ENCODE measurements at regions not wholly inside any gene's neighbourhood (a gene's known extent, or its start where the extent isn't known, plus 50 kb on each side); places are given as distances from the start of the nearest gene placed in this dataset.

DNA sequence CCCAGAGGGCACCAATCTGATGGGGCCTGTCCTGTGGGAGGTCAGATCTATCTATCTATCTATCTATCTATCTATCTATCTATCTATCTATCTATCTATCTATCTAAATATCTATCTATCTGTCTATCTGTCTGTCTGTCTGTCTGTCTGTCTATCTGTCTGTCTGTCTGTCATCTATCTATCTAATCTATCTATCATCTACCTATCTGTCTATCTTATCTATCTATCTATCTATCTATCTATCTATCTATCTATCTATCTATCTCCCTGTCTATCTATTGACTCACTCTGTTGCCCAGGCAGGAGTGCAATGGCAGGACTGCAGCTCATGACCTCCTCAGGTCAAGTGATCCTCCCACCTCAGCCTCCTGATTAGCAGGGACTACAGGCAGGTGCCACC is 155.7 kb upstream of the STX18 start:
- no peaks in the 10 kb centered on the region for H3K27me3 ChIP-seq (replicated peaks in 1 of 2; ENCODE audit: control insufficient read depth in 2 of 2, insufficient read depth in 2 of 2, low read length in 1 of 2)
- no peak for FAIRE-seq
- CTCF ChIA-PET, result no interaction called here
- no peaks in the 10 kb centered on the region for H4K20me1 ChIP-seq (ENCODE audit: control insufficient read depth, insufficient read depth)
- in situ Hi-C loops (cut with MboI), result no loop called here
- DNase-seq (ENCODE audit: low read depth, low spot score), result no peak
- no peak for TF ChIP-seq NR2F1 (conservative IDR thresholded peaks at IDR 0.05)
- TF ChIP-seq RELB (IDR thresholded peaks at IDR 0.05; ENCODE audit: low read depth), result no peak
- TF ChIP-seq SMARCA5 (IDR thresholded peaks at IDR 0.05), result no peak
- no peak overlapping the region for H3K27ac ChIP-seq (ENCODE audit: control insufficient read depth, insufficient read depth)
- SMC1A ChIA-PET (ENCODE audit: uncharacterized antibody, unreplicated experiment), result interaction anchor here (0.6 to 1.2 kb wide), 2 partner anchors 12 to 1746 kb away, joined by 3 read pairs; no protein-coding TSS in a partner anchor
- no peak overlapping the region for H3K9ac ChIP-seq (ENCODE audit: control insufficient read depth, insufficient read depth, low read length)
- H3K36me3 ChIP-seq (ENCODE audit: control insufficient read depth in 2 of 2, insufficient read depth in 2 of 2, low read length in 1 of 2), result no peaks in the 10 kb centered on the region
- intact Hi-C loops (cut with micrococcal nuclease; ENCODE audit: unreplicated experiment), result no loop called here
- no peaks in the 10 kb centered on the region for H3K79me2 ChIP-seq (ENCODE audit: control insufficient read depth, insufficient read depth, low read length)
- no peaks in the 10 kb centered on the region for H3K9me3 ChIP-seq (replicated peaks; ENCODE audit: control insufficient read depth, insufficient read depth, low read length)
- ATAC-seq, result no peak
- H3K4me3 ChIP-seq, result no peak overlapping the region
- no peak overlapping the region for H2AFZ ChIP-seq (ENCODE audit: control insufficient read depth, low read depth, low read length)
- 0 out of 2 replicates have a peak, but pooled peaks cover 3% of the 10 kb centered on the region for H3K4me1 ChIP-seq (ENCODE audit: control insufficient read depth, insufficient read depth, low read length)
- POLR2A ChIA-PET, result no interaction called here
- RAD21 ChIA-PET (ENCODE audit: unreplicated experiment), result no interaction called here
- no peak overlapping the region for H3K4me2 ChIP-seq (ENCODE audit: control insufficient read depth, insufficient read depth)
- BruUV-seq (replicated peaks), result no TSS peak

GRCh38 chr4:4696530-4696929 is 154.7 kb upstream of the STX18 start:
- ChIA-PET POLR2A (no interaction called here), RAD21 (ENCODE audit: unreplicated experiment) (no interaction called here), CTCF (no interaction called here), SMC1A (ENCODE audit: uncharacterized antibody, unreplicated experiment) (no interaction called here)
- H2AFZ ChIP-seq (ENCODE audit: control insufficient read depth, low read depth, low read length), result no peak overlapping the region
- no peak overlapping the region for H3K9ac ChIP-seq (ENCODE audit: control insufficient read depth, insufficient read depth, low read length)
- H3K4me2 ChIP-seq (ENCODE audit: control insufficient read depth, insufficient read depth), result no peak overlapping the region
- no peaks in the 10 kb centered on the region for H3K36me3 ChIP-seq (ENCODE audit: control insufficient read depth in 2 of 2, insufficient read depth in 2 of 2, low read length in 1 of 2)
- DNase-seq (ENCODE audit: low read depth, low spot score) (no peak), FAIRE-seq (no peak), ATAC-seq (no peak)
- H4K20me1 ChIP-seq (ENCODE audit: control insufficient read depth, insufficient read depth), result no peaks in the 10 kb centered on the region
- H3K9me3 ChIP-seq (replicated peaks; ENCODE audit: control insufficient read depth, insufficient read depth, low read length), result no peaks in the 10 kb centered on the region
- in situ Hi-C loops (cut with MboI) (no loop called here), intact Hi-C loops (cut with micrococcal nuclease; ENCODE audit: unreplicated experiment) (no loop called here)
- H3K4me3 ChIP-seq, result no peak overlapping the region
- BruUV-seq (replicated peaks), result no TSS peak
- no peaks in the 10 kb centered on the region for H3K27me3 ChIP-seq (replicated peaks in 1 of 2; ENCODE audit: control insufficient read depth in 2 of 2, insufficient read depth in 2 of 2, low read length in 1 of 2)
- no peaks in the 10 kb centered on the region for H3K79me2 ChIP-seq (ENCODE audit: control insufficient read depth, insufficient read depth, low read length)
- no peak overlapping the region for H3K27ac ChIP-seq (ENCODE audit: control insufficient read depth, insufficient read depth)
- over 99% methylated on average over 9 of the region's 9 CpGs for WGBS (ENCODE audit: insufficient coverage, insufficient replicate concordance, low lambda C conversion rate, missing lambda C conversion rate)
- H3K4me1 ChIP-seq (ENCODE audit: control insufficient read depth, insufficient read depth, low read length), result 0 out of 2 replicates have a peak, but pooled peaks cover 3% of the 10 kb centered on the region
- TF ChIP-seq ZBED1 (IDR thresholded peaks at IDR 0.05; ENCODE audit: borderline replicate concordance) (no peak), PKNOX1 (IDR thresholded peaks at IDR 0.05) (no peak), NR2C1 (IDR thresholded peaks at IDR 0.05) (no peak), ZNF207 (IDR thresholded peaks at IDR 0.05; ENCODE audit: borderline replicate concordance) (no peak), NFYB (IDR thresholded peaks at IDR 0.05; ENCODE audit: insufficient read depth, low read depth, low read length) (no peak), PAX8 (IDR thresholded peaks at IDR 0.05) (no peak), PRDM15 (CRISPR knock-in tag; IDR thresholded peaks at IDR 0.05) (no peak), TAF1 (IDR thresholded peaks at IDR 0.05; ENCODE audit: borderline replicate concordance, low read depth, low read length) (no peak), MEF2B (IDR thresholded peaks at IDR 0.05; ENCODE audit: partially characterized antibody, poor library complexity, severe bottlenecking) (no peak), MXI1 (IDR thresholded peaks at IDR 0.05; ENCODE audit: low read depth, low read length) (no peak), STAT3 (IDR thresholded peaks at IDR 0.05; ENCODE audit: low read depth, low read length) (no peak)

All from GM12878 (cell line).